Testis (tissue), 2 donors: ENCODE measurements at regions not wholly inside any gene's neighbourhood (a gene's known extent, or its start where the extent isn't known, plus 50 kb on each side); places are given as distances from the start of the nearest gene placed in this dataset.

ENCODE experiments used
- CTCF ChIP-seq, 3 experiments: fragments of 450-650 bp in 2 of 3; fragments of 200-600 bp in 1 of 3; sonication (generic) in 1 of 3; IDR thresholded peaks; one replicate each; pipeline ENCODE4 v1.5.1; 2016 to 2019; ENCODE audit warnings: antibody characterized with exemption in 3 of 3, mild to moderate bottlenecking in 2 of 3, moderate library complexity in 1 of 3
- POLR2A ChIP-seq: fragments of 450-650 bp; IDR thresholded peaks from one replicate; pipeline ENCODE4 v1.6.1; 2017; ENCODE audit warnings: antibody characterized with exemption, mild to moderate bottlenecking, moderate library complexity

- TF ChIP-seq CTCF (IDR thresholded peaks at IDR 0.05) (no peak), POLR2A (no peak)
Measured at GRCh38 chr2:120922571-120923332, 187.1 kb downstream of the GLI2 start.
